HG02938 (cell line): ENCODE measurements at regions not wholly inside any gene's neighbourhood (a gene's known extent, or its start where the extent isn't known, plus 50 kb on each side); places are given as distances from the start of the nearest gene placed in this dataset.
"Not testable (repeated sequence)": the region's sequence is repeated elsewhere in the genome, so short reads cannot be mapped to it uniquely, and the experiment has no call there.

Experiments
- ATAC-seq: cut with Tn5 transposase; IDR thresholded peaks from one replicate; pipeline ENCODE4 v1.9.1; 2021; ENCODE audit warnings: mild to moderate bottlenecking, moderate library complexity; ENCODE audit not compliant: unreplicated experiment

DNA sequence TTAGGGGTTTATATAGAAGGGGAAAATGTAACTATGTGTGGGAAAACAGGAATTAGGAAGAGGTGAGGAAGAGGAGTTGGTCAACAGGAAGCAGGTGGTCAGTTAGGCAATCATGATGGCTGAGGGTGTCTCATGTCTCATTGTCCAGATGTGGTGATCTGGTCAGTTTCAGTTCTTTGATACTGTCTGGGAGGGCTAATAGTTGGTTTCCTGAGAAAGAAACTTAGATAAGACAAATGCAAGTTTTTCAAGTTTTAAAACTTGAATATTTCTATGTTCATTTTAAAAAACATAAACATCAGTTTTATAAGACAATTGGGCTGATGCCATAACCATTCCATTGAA, 1121.8 kb upstream of the USP15 start:
- ATAC-seq: no peak

- ATAC-seq: no peak
These were observed 1098.2 kb upstream of the USP15 start for GRCh38 chr12:61161961-61162360.

DNA sequence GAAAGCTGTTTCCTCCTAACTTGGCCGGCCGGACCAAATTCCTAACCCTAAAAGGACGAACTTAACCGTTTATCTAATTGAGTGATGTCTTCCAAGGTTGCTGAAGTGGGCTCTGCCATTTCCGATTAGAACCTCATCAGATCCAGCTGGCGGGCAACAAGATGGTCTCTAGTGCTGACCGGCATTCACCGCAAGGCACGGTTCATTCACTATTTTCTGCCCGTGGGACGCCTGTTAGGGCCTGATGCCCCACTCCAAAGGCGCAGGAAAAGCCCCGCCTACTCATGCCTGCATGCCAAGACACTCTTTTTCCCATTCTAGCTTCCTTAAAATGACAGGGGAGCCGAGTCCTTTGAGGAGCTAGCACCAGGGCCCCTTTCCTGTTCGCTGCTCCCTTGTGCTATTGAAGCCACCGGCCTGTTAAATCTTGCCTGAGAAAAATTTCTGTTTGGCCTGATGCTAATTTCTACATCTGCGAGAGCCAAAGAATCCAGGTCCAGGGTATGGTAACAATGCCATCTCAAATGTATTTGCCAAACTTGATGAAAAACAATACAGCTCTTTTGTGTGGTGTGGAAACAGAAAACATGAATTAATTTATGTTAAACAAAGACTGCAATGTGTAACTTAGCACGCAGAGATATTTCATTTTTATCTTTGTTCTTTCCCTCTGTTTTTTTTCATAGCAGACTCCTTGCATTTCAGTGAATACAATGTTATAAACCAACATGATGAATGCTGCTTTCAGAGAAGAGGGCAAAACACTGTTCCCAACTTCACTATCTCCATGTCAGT, 1071.2 kb upstream of the USP15 start:
- ATAC-seq: no peak

GRCh38 chr12:61213646-61214045, 1046.6 kb upstream of the USP15 start:
- no peak for ATAC-seq

- no peak for ATAC-seq
These were observed 1039.9 kb upstream of the USP15 start for GRCh38 chr12:61220337-61220736.

DNA sequence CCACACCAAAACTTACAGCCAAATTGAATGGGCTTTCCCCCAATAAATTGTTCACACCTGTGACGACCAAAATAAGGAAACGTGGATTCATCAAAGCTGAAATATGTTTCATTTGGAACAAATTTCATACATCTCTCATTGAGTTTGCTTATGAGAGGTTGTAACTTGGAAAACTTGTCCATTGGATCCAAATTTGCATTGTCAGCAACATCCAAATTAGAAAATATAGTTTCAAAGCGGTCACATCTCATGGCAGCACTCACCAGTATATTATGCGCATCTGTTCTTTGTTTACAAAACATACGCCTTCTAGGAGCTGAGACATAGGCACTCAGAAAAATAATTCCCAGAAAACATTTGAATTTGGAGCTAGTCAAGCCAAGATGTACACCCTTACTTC, 1028.2 kb upstream of the USP15 start:
- ATAC-seq: no peak

GRCh38 chr12:61250303-61250702, 1009.9 kb upstream of the USP15 start:
- ATAC-seq: no peak

GRCh38 chr12:61251076-61251475, 1009.1 kb upstream of the USP15 start:
- no peak for ATAC-seq

GRCh38 chr12:61254225-61254624, 1006.0 kb upstream of the USP15 start:
- ATAC-seq: no peak

GRCh38 chr12:61264294-61264693, 995.9 kb upstream of the USP15 start:
- ATAC-seq: not testable (repeated sequence)

- ATAC-seq: no peak
These were observed 992.7 kb upstream of the USP15 start for GRCh38 chr12:61267474-61267873.

- no peak for ATAC-seq
These were observed 987.8 kb upstream of the USP15 start for GRCh38 chr12:61272441-61272840.

DNA sequence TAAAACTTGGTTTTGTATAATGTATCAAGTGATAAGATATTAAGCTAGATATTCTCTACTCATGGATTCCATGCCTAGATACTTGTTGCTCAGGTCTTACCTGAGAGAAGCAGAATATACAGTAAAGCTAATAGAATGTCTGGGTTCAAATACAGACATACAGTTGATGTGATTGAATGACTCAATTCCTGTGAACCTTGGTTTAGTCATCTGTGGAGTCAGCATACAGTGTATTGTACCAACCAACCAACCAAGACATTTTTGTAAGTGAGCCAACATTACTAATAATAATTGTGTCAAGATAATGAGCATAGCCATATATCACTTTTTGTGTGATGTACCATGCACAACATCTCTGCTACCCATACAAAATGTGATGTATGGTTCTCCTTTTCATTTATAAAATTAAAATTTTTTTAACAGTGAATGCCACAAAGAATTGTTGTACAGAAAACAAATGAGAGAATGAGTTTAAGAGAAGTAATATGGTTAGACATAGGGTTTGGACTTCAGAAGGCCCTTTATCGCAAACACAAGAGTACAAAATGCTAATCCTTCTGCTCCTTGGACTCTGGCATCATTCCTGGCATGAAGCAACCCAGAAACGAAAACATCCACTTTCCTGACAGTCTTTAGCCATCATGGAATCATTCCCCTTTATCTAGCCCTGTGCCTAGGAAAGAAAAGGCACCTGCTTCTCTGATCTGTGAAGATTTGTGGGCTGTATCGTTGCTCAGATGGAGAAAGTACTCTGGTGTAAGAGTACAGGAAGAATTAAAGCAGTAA, 977.2 kb upstream of the USP15 start:
- ATAC-seq: no peak

GRCh38 chr12:61290473-61290872, 969.7 kb upstream of the USP15 start:
- ATAC-seq: no peak

GRCh38 chr12:61291647-61292046, 968.6 kb upstream of the USP15 start:
- no peak for ATAC-seq

GRCh38 chr12:61294011-61294410, 966.2 kb upstream of the USP15 start:
- not testable (repeated sequence) for ATAC-seq

GRCh38 chr12:61301817-61302216, 958.4 kb upstream of the USP15 start:
- ATAC-seq: no peak

DNA sequence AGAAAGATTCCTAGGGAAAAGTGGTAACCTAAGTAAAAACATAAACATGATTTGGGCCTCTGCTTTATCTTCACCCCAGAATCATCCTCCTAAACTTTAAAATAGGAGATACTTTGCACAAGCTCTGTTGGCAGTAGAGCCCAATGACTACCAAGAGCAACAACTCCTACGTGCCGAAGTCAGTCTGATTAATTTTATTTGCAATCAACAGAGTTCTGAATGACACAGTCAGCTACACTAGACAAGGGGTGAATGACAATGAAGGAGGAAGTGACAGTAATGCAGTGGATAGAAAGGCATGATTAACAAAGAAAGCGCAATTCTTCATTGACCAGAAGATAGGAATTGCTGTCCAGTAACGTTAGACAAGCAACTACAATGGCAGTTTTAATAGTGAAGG, 957.9 kb upstream of the USP15 start:
- no peak for ATAC-seq

- ATAC-seq: no peak
These were observed 952.0 kb upstream of the USP15 start for GRCh38 chr12:61308220-61308619.

DNA sequence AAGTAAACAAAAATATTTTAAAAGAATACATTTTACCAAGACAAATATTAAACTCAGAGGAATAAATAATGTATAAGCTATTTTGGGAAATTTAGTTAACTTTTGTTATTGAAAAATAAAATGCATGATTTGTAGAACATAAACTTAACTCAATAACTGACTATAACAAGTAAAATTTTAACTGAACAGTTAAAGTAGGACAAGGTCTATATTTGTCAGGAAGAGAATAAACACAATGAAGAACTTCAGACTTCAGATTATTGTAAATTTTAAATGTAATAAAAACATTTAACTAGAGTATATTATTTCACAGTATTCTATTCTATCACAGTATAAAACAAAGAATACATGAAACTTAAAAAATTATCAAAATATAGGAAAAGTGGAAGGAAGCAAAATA, 948.8 kb upstream of the USP15 start:
- no peak for ATAC-seq

DNA sequence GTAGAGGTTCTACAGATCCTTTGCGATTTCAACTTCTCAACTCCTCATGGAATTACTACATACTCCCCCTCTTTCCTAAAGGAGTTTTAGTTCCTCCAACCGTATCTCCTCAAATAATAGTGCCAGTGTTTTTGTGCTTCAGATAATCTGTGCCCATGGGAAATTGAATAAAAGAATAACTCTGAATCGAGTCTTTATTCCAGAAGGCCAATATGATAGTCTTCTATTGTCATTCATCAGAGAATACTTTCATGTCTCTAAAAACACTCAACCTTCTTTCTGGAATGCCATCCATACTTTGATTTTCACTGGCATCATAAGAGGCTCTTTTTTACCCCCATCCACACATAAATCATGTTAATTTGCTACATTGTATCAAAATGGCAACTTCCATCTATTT, 911.3 kb upstream of the USP15 start:
- ATAC-seq: no peak

- no peak for ATAC-seq
These were observed 905.1 kb upstream of the USP15 start for GRCh38 chr12:61355105-61355504.
